Tibial nerve (tissue), 4 donors: ENCODE measurements at regions not wholly inside any gene's neighbourhood (a gene's known extent, or its start where the extent isn't known, plus 50 kb on each side); places are given as distances from the start of the nearest gene placed in this dataset.

Experiments
- DNase-seq, 2 donors: peaks; one replicate each; pipeline ENCODE4 v3.0.0-alpha.2; 2019; ENCODE audit warnings: low spot score in 2 of 2
- H3K27ac ChIP-seq, 4 donors: fragments of 200-600 bp; sonication (generic) in 3 of 4; one replicate each; pipeline ENCODE4 v1.5.1; 2017 to 2019; ENCODE audit warnings: mild to moderate bottlenecking in 1 of 4
- H3K27me3 ChIP-seq, 2 donors: fragments of 200-600 bp; sonication (generic) in 1 of 2; one replicate each; pipeline versions ENCODE4 v1.5.1 to v1.6.0; 2017 to 2019
- H3K36me3 ChIP-seq, 3 donors: fragments of 200-600 bp; sonication (generic); one replicate each; pipeline ENCODE4 v1.5.1; 2018 to 2019
- H3K4me1 ChIP-seq, 4 donors: fragments of 200-600 bp; sonication (generic) in 3 of 4; one replicate each; pipeline ENCODE4 v1.5.1; 2017 to 2019
- H3K4me3 ChIP-seq, 4 donors: fragments of 200-600 bp; sonication (generic) in 3 of 4; one replicate each; pipeline ENCODE4 v1.5.1; 2017 to 2019; ENCODE audit warnings: mild to moderate bottlenecking in 1 of 4, moderate library complexity in 1 of 4
- H3K9me3 ChIP-seq, 4 donors: fragments of 200-600 bp; sonication (generic) in 3 of 4; one replicate each; pipeline ENCODE4 v1.5.1; 2017 to 2019
- CTCF ChIP-seq, 5 experiments: fragments of 200-600 bp in 3 of 5; fragments of 450-650 bp in 2 of 5; sonication (generic) in 3 of 5; IDR thresholded peaks; one replicate each; pipeline ENCODE4 v1.5.1; 2016 to 2019; ENCODE audit warnings: antibody characterized with exemption in 5 of 5, mild to moderate bottlenecking in 3 of 5, moderate library complexity in 2 of 5
- EP300 ChIP-seq, 2 donors: sonication (generic); formaldehyde crosslinking; IDR thresholded peaks; one replicate each; pipeline ENCODE4 v1.6.1; 2017; ENCODE audit warnings: antibody characterized with exemption in 2 of 2, mild to moderate bottlenecking in 1 of 2
- POLR2A ChIP-seq, 2 donors: fragments of 450-650 bp; IDR thresholded peaks; one replicate each; pipeline ENCODE4 v1.6.1; 2017; ENCODE audit warnings: antibody characterized with exemption in 2 of 2, mild to moderate bottlenecking in 2 of 2, moderate library complexity in 2 of 2
- WGBS, 2 donors: methylation state at CpG; one replicate each; pipeline ENCODE4 v1.1.5; 2018; 5-methylcytosine and 5-hydroxymethylcytosine counted together

- H3K27ac ChIP-seq, result no peak overlapping the region
- no peaks in the 10 kb centered on the region for H3K4me1 ChIP-seq
- TF ChIP-seq CTCF (IDR thresholded peaks at IDR 0.05) (no peak), EP300 (IDR thresholded peaks at IDR 0.05) (no peak), POLR2A (IDR thresholded peaks at IDR 0.05) (no peak)
- no peaks in the 10 kb centered on the region for H3K27me3 ChIP-seq
- H3K9me3 ChIP-seq, result peaks cover 0 to 24% (median 0%) of the 10 kb centered on the region in 4 donors
- no peaks in the 10 kb centered on the region for H3K36me3 ChIP-seq
- 44 to 65% methylated on average over 1 of the region's 1 CpG for WGBS, 2 donors
- DNase-seq, result no peak
- no peak overlapping the region for H3K4me3 ChIP-seq
Measured at GRCh38 chr4:85218756-85219155, 252.3 kb upstream of the WDFY3 start.

GRCh38 chr4:85221606-85222005 is 253.3 kb upstream of the ARHGAP24 start:
- no peak for DNase-seq
- Histone ChIP-seq H3K27ac (no peak overlapping the region), H3K4me1 (no peaks in the 10 kb centered on the region), H3K36me3 (no peaks in the 10 kb centered on the region), H3K4me3 (no peak overlapping the region), H3K9me3 (peaks cover 0 to 20% (median 0%) of the 10 kb centered on the region in 4 donors), H3K27me3 (no peaks in the 10 kb centered on the region)
- WGBS, 2 donors, result 65% methylated on average over 2 of the region's 2 CpGs
- TF ChIP-seq POLR2A (IDR thresholded peaks at IDR 0.05) (no peak), CTCF (IDR thresholded peaks at IDR 0.05) (no peak), EP300 (IDR thresholded peaks at IDR 0.05) (no peak)

GRCh38 chr4:85222561-85222960 is 252.4 kb upstream of the ARHGAP24 start:
- WGBS, 2 donors, result 67 to 72% methylated on average over 4 of the region's 4 CpGs
- Histone ChIP-seq H3K27me3 (no peaks in the 10 kb centered on the region), H3K4me1 (no peaks in the 10 kb centered on the region), H3K4me3 (no peak overlapping the region), H3K27ac (no peak overlapping the region), H3K36me3 (no peaks in the 10 kb centered on the region), H3K9me3 (peaks cover 0 to 11% (median 0%) of the 10 kb centered on the region in 4 donors)
- TF ChIP-seq CTCF (IDR thresholded peaks at IDR 0.05), result no peak
- no peak for TF ChIP-seq POLR2A (IDR thresholded peaks at IDR 0.05)
- TF ChIP-seq EP300 (IDR thresholded peaks at IDR 0.05), result no peak
- DNase-seq, result no peak

- no peak for DNase-seq
- no peaks in the 10 kb centered on the region for H3K27me3 ChIP-seq
- H3K9me3 ChIP-seq, result peaks cover 0 to 7% (median 0%) of the 10 kb centered on the region in 4 donors
- H3K4me3 ChIP-seq, result no peak overlapping the region
- H3K27ac ChIP-seq, result no peak overlapping the region
- WGBS, 2 donors, result 66 to 74% methylated on average over 2 of the region's 2 CpGs
- no peaks in the 10 kb centered on the region for H3K4me1 ChIP-seq
- TF ChIP-seq POLR2A (IDR thresholded peaks at IDR 0.05) (no peak), EP300 (IDR thresholded peaks at IDR 0.05) (no peak), CTCF (IDR thresholded peaks at IDR 0.05) (no peak)
- H3K36me3 ChIP-seq, result no peaks in the 10 kb centered on the region
Measured at GRCh38 chr4:85228264-85228663, 246.7 kb upstream of the ARHGAP24 start.

GRCh38 chr4:85233516-85233915 is 241.4 kb upstream of the ARHGAP24 start:
- Histone ChIP-seq H3K4me1 (no peaks in the 10 kb centered on the region), H3K27me3 (no peaks in the 10 kb centered on the region), H3K4me3 (no peak overlapping the region), H3K36me3 (no peaks in the 10 kb centered on the region), H3K27ac (no peak overlapping the region), H3K9me3 (peaks cover 0 to under 1% (median 0%) of the 10 kb centered on the region in 4 donors)
- no peak for DNase-seq
- WGBS, 2 donors, result 80 to 92% methylated on average over 3 of the region's 3 CpGs
- no peak for TF ChIP-seq EP300 (IDR thresholded peaks at IDR 0.05)
- no peak for TF ChIP-seq POLR2A (IDR thresholded peaks at IDR 0.05)
- no peak for TF ChIP-seq CTCF (IDR thresholded peaks at IDR 0.05)
